Esophagus muscularis mucosa (tissue), 4 donors: ENCODE measurements at regions not wholly inside any gene's neighbourhood (a gene's known extent, or its start where the extent isn't known, plus 50 kb on each side); places are given as distances from the start of the nearest gene placed in this dataset.

Source experiments
- DNase-seq: peaks from one replicate; pipeline ENCODE4 v3.0.0-alpha.2; 2017; ENCODE audit errors: extremely low spot score
- H3K27ac ChIP-seq, 4 donors: fragments of 200-600 bp; sonication (generic); replicated peaks in 1 of 4; 1 replicate in 3 of 4; 2 replicates in 1 of 4; pipeline ENCODE4 v1.5.1; 2016 to 2019; ENCODE audit warnings: mild to moderate bottlenecking in 1 of 4
- H3K27me3 ChIP-seq, 4 donors: fragments of 200-600 bp; sonication (generic); one replicate each; pipeline versions ENCODE4 v1.5.1 to v1.6.0; 2016 to 2019
- H3K36me3 ChIP-seq, 4 donors: fragments of 200-600 bp; sonication (generic); one replicate each; pipeline ENCODE4 v1.5.1; 2016 to 2019
- H3K4me1 ChIP-seq, 4 donors: fragments of 200-600 bp; sonication (generic); one replicate each; pipeline ENCODE4 v1.5.1; 2016 to 2019
- H3K4me3 ChIP-seq, 4 donors: fragments of 200-600 bp; sonication (generic); 1 replicate in 2 of 4; 2 replicates in 2 of 4; pipeline ENCODE4 v1.5.1; 2016 to 2019; ENCODE audit warnings: mild to moderate bottlenecking in 4 of 4, moderate library complexity in 1 of 4
- H3K9me3 ChIP-seq, 4 donors: fragments of 200-600 bp; sonication (generic); 1 replicate in 3 of 4; 2 replicates in 1 of 4; pipeline ENCODE4 v1.5.1; 2016 to 2019
- CTCF ChIP-seq, 3 experiments: fragments of 200-600 bp in 2 of 3; fragments of 450-650 bp in 1 of 3; sonication (generic) in 2 of 3; IDR thresholded peaks; one replicate each; pipeline ENCODE4 v1.5.1; 2017 to 2019; ENCODE audit warnings: antibody characterized with exemption in 3 of 3, mild to moderate bottlenecking in 2 of 3, moderate library complexity in 1 of 3
- EP300 ChIP-seq: sonication (generic); formaldehyde crosslinking; IDR thresholded peaks from one replicate; pipeline ENCODE4 v1.6.1; 2017; ENCODE audit warnings: antibody characterized with exemption
- POLR2A ChIP-seq: fragments of 450-650 bp; IDR thresholded peaks from one replicate; pipeline ENCODE4 v1.6.1; 2017; ENCODE audit warnings: antibody characterized with exemption, moderate library complexity, mild to moderate bottlenecking, low read depth
- POLR2AphosphoS5 ChIP-seq, 2 donors: sonication (generic); formaldehyde crosslinking; IDR thresholded peaks; one replicate each; pipeline ENCODE4 v1.6.1; 2017; ENCODE audit warnings: antibody characterized with exemption in 2 of 2
- WGBS: methylation state at CpG from one replicate; pipeline ENCODE4 v1.1.5; 2018; 5-methylcytosine and 5-hydroxymethylcytosine counted together
- intact Hi-C: fragments of 100-400 bp; cut with DNase I; formaldehyde crosslinking; loops from one replicate; pipeline ENCODE4 v1.15.1; 2023

GRCh38 chr20:60494476-60494875, 536.3 kb downstream of the CDH26 start:
- 80% methylated on average over 3 of the region's 3 CpGs for WGBS
- TF ChIP-seq POLR2AphosphoS5 (IDR thresholded peaks at IDR 0.05) (no peak), EP300 (no peak), POLR2A (no peak), CTCF (IDR thresholded peaks at IDR 0.05) (no peak)
- no peak overlapping the region for H3K4me3 ChIP-seq
- no peaks in the 10 kb centered on the region for H3K4me1 ChIP-seq
- no peaks in the 10 kb centered on the region for H3K27me3 ChIP-seq
- H3K36me3 ChIP-seq = no peaks in the 10 kb centered on the region
- no peak overlapping the region for H3K27ac ChIP-seq
- intact Hi-C loops = no loop called here
- no peak for DNase-seq
- no peaks in the 10 kb centered on the region for H3K9me3 ChIP-seq

- WGBS = 81% methylated on average over 4 of the region's 4 CpGs
- Histone ChIP-seq H3K27ac (no peak overlapping the region), H3K36me3 (no peaks in the 10 kb centered on the region), H3K4me3 (no peak overlapping the region), H3K27me3 (no peaks in the 10 kb centered on the region), H3K4me1 (no peaks in the 10 kb centered on the region), H3K9me3 (no peaks in the 10 kb centered on the region)
- peak; percentile 66 for DNase-seq
- no peak for TF ChIP-seq POLR2A
- TF ChIP-seq CTCF (IDR thresholded peaks at IDR 0.05) = no peak
- no peak for TF ChIP-seq POLR2AphosphoS5 (IDR thresholded peaks at IDR 0.05)
- no peak for TF ChIP-seq EP300
- intact Hi-C loops = no loop called here
Measured at GRCh38 chr20:60497298-60498035, 539.2 kb downstream of the CDH26 start.

- TF ChIP-seq POLR2AphosphoS5 (IDR thresholded peaks at IDR 0.05) (no peak), CTCF (IDR thresholded peaks at IDR 0.05) (no peak), POLR2A (no peak), EP300 (no peak)
- Histone ChIP-seq H3K9me3 (no peaks in the 10 kb centered on the region), H3K4me1 (no peaks in the 10 kb centered on the region), H3K27ac (no peak overlapping the region), H3K4me3 (no peak overlapping the region), H3K27me3 (no peaks in the 10 kb centered on the region), H3K36me3 (no peaks in the 10 kb centered on the region)
- intact Hi-C loops = no loop called here
- peak; percentile 21 for DNase-seq
- 88% methylated on average over 4 of the region's 4 CpGs for WGBS
Measured at GRCh38 chr20:60500038-60500701, 541.9 kb downstream of the CDH26 start.

- whole genome bisulfite sequencing = 87% methylated on average over 2 of the region's 2 CpGs
- Histone ChIP-seq H3K36me3 (no peaks in the 10 kb centered on the region), H3K4me3 (no peak overlapping the region), H3K27me3 (no peaks in the 10 kb centered on the region), H3K4me1 (no peaks in the 10 kb centered on the region), H3K27ac (no peak overlapping the region), H3K9me3 (no peaks in the 10 kb centered on the region)
- no peak for TF ChIP-seq EP300
- TF ChIP-seq POLR2AphosphoS5 (IDR thresholded peaks at IDR 0.05) = no peak
- no peak for TF ChIP-seq POLR2A
- TF ChIP-seq CTCF (IDR thresholded peaks at IDR 0.05) = no peak
- intact Hi-C loops = no loop called here
- DNase-seq = peak; percentile 79
Measured at GRCh38 chr20:60501048-60501447, 542.8 kb downstream of the CDH26 start.
